ENCODE measurements at regions not wholly inside any gene's neighbourhood (a gene's known extent, or its start where the extent isn't known, plus 50 kb on each side); places are given as distances from the start of the nearest gene placed in this dataset.
"Not testable (repeated sequence)": the region's sequence is repeated elsewhere in the genome, so short reads cannot be mapped to it uniquely, and the experiment has no call there.

- not testable (repeated sequence) for TF ChIP-seq POLR2A, CTCF, EP300, POLR2AphosphoS5 (IDR thresholded peaks at IDR 0.05)
Observed at GRCh38 chr11:129650044-129650443, 165.6 kb upstream of the TMEM45B start.

Measured in sigmoid colon (tissue), 4 donors.